NCI-H345 treated with DMSO at 0.1 percent for 48 hours (cell line): ENCODE measurements at regions not wholly inside any gene's neighbourhood (a gene's known extent, or its start where the extent isn't known, plus 50 kb on each side); places are given as distances from the start of the nearest gene placed in this dataset.

Source experiments
- DNase-seq: peaks from one replicate; lab custom pipeline; 2025; ENCODE audit not compliant: unreplicated experiment; lab: John Stamatoyannopoulos, UW

DNA sequence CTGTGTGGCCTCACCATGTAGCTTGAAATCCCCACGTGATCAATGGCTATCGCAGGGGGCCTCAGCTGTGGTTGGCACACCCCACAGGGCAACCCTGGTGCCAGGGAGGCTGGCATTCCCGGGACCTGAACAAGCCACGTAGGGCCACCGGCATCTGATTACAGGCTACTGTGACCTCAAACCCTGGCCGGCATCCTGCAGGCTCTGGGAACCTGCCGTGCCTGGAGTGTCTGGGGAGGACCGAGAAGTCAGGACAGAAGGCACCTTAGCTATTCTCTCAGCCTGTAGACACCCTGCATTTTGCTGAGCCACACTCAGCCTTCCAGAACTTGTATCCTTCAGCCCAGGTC, 213.0 kb downstream of the GLI2 start:
- no peak for DNase-seq

DNA sequence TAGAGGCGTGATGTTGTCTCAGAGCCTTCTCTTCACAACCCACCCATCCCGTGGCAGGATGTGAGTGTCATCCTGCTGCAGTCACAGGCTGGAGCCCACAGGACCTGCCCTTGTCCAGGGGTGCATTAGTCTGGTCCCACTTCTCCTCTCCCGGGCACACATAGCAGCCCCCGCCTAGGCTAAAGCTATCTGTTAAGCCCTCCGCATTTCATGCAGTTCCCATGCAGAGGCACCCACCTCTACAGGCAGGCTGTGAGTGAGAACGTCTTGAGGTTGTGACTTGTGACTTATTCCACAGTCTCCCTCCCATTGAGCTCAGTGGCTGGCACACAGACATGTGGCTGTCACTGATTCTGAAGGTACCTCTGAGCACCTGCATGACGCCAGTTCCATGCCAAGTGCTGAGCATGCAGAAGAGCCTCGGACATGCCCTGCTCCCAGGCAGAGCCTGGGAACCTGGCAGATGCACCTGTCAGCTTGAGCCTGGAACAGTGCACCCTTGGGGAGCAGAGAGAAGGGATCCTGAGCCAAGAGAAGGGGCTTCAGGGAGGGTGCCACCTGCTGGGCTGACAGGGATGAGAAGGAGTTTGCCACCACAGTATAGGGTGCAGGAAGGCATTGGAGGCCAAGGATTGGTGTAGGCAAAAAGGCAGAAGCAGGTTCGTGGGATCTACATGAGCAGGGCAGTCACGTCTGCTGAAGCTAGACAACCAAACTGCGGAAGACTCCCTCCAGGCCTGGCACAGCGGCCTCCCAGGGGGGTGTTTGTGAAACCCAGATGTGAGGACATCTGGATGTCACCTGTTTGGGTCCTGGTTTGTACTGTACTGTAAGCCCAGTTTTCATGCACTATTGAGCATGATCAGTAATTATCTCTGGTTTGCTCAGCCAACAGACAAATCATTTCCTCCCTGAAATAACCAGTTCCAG, 213.6 kb downstream of the GLI2 start:
- peak; percentile 45 for DNase-seq

DNA sequence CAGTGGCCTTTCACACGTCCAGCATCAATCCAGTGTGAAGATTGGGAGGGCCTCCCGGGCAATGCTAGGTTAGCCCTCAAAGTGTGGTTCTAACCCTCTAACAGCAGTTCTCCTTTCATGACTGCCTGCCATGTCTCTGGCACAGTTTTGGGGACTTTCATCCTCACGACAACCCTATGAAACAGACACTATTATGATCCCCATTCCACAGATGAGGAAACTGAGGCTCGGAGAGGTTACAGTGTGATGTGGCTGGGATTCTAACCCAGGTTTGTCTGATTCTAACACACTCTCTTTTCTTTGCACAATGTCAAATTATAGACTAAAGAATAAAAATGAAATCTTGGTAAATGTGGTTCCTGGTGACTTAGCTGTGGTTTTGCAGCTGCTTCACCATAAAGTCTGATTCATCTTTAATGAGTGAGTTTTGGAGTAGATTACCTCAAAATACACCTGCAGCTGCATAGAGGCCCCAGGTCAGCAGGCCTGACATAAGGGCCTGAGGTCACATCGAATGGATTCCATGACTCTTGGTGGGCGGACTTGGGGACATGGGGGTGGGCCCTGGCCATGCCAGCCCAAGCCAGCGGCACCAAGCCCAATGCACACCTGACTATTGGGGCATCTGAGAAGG, 214.4 kb downstream of the GLI2 start:
- no peak for DNase-seq

DNA sequence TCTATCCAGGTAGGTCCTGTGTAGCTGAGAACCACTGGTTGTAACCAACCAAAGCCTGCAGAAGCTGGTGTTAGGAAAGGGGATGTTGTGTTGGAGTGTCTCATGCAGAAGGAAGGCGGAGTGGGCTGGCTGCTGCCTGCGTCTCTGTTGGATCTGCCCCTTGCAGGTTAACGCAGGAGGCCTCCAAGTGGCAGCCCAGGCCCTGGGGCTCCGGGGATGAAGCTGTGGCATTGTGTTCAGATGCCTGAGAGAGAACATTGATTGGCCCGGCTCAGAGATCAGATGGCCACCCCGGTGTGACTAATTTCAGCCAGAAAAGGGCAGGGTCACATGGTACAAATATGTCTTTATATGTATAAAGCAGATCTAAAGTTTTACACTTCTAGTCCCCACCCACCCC, 216.0 kb downstream of the GLI2 start:
- DNase-seq, result no peak

DNA sequence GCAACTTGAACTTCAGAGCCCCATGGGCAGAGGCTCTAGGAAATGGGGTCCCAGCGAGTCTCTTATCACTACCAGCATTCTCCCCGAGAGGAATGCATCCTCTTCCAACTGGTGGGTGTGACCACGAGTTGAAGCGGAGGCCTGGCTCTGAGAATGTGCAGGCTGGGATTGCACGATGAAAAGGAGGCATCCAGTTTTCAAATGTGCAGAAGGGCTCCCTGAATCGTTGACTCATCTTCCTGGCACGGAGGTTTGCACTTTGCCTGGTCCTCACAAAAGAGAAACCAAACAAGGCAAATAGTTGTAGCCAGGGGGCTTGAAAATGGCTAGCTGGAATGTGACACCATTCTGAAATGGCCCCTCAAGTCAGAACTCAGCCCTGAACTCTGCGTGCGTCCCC, 216.7 kb downstream of the GLI2 start:
- DNase-seq, result no peak

DNA sequence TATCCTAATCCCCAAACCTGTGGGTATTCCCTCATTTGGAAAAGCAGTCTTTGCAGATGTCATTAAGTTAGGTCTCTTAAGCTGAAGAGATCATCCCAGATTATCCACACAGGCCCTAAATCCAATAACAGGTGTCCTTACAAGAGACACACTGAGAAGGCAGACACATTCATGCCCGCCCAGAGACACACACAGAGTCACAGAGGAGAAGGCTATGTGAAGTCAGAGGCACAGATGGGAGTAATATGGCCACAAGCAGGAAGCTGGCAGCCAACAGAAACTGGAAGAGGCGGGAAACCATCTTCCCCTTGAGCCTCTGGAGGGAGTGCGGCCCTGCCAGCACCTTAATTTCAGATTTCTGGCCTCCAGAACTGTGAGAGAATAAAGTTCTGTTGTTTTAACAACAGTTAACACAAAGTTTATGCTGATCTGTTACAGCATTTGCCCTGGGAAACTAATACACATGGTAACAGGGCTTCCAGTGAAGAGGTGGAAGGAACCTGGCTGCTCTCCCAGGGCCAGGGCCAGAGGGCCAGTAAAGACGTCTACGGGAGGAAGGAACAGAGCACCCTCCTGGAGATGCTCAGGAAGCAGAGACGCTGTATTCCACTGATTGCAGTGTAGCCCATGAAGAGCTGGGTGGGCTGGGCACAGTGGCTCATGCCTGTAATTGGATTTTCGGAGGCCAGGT, 217.5 kb downstream of the GLI2 start:
- DNase-seq, result no peak

DNA sequence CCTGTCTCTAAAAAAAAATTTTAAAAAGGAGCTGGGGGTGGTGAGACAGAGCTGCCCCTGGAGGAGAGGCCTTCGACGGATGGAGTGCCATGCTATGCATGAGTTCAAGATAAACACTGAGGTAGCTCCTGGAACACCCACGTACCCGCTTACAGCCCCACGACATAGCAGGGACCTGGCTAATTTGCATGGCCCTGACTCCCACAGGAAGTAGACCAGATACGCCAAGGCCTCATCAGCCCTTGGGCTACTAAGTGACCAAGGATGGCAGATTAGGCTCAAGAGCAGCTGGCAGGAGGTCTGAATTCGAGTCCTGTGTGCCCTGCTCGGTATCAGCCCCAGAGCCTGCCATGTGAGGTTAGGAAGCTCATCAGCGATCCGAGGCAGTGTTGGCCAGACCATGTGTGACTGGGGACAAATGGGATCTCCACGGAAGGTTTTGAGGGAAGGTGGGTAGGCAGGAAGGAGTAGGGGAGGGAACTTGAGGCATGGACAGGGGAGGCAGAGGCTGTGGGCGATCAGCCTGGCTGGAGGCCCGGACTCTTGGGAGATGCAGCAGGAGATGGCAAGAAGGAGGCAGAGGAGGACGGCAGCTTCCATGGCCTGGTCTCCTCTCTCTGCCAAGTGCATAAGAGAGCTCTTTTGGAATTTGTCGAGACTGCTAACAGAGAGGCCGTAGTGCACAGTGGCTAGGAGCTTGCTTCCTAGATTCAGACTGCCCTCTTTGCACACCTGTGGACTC, 218.3 kb downstream of the GLI2 start:
- DNase-seq, result no peak

DNA sequence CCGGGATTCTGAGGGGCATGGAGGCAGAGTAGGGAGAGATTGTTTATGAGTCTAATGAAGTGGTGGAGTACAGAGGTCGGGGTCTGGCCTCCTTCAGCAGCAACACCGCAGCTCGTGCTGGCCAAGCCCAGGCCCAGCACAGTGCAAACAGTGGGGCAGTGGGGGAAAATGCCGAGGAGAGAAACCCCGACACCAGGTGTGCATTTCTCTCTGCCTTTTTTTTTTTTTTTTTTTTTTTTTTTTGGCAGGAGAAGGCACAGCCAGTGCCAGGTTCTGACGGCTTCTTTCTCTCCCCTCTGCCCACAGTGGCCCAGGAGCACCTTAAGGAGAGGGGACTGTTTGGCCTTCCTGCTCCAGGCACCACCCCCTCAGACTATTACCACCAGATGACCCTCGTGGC, 219.3 kb downstream of the GLI2 start:
- DNase-seq, result no peak

DNA sequence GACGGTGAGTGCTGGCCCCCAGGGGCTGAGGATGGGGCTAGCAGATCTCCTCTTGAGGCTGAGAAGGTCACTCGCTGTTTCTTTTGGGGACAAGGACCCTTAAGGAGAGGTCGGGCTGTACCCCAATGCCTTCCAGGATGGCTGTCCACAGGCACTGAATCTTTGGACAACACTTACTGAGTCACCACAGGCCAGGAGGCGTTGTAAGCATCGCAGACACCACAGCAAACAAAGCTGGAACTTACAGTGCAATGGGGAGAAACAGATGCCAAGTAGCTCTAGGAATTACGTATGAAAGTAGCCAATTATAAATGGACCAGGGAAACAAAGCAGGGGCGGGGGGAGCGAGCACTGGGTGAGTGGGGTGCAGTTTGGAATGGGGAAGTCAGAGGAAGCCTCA, 219.8 kb downstream of the GLI2 start:
- no peak for DNase-seq

DNA sequence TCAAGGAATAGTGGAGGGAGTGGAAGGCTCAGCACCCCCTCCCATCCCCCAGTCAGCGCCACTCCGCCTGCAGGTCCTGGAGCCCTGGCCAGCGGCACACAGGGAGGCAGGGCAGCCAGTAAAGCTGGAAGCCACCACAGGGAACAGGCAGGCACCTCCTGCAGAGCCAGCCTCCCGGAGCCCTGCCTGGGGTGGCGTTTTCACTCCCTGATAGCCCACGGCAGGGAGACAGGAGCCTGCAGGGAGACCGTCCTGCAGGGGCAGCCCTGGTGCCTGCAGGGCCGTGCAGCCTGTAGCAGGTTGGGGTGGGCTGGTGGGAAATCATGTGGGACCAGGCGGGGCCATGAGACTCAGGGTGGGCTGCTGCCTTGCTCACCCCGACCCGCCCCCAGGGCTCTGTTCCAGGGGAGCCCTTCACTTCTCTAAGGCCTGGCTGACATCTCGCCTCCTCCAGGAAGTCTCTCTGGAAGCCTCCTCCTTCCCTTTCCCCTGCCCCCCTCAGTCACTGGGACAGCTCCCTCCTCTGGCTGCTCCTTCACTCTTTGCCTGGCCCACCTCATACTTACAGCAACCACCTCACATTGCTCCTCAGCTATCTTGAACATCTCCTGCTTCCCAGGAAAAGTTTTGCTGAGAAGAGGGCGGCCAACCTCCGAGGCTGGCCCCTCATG, 221.0 kb downstream of the GLI2 start:
- no peak for DNase-seq

DNA sequence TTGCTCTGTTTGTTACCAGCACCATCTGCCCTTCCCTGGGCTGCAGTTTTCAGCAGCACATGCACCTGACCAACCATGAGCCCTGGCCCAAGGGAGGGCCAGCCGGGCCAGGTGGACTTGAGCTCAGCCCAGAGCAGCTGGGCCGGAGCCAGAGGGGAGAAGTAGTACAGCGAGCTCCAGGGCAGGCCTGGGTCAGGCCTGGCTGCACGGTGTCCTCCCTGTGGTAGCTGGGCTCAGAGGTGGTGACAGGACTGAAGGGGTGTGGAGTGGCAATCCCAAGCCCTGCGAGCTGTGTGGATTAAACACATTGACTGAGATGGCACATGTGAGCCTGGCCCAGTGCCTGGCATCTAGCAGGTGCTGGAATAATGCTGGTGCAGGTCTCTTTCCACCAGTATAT, 222.2 kb downstream of the GLI2 start:
- no peak for DNase-seq

DNA sequence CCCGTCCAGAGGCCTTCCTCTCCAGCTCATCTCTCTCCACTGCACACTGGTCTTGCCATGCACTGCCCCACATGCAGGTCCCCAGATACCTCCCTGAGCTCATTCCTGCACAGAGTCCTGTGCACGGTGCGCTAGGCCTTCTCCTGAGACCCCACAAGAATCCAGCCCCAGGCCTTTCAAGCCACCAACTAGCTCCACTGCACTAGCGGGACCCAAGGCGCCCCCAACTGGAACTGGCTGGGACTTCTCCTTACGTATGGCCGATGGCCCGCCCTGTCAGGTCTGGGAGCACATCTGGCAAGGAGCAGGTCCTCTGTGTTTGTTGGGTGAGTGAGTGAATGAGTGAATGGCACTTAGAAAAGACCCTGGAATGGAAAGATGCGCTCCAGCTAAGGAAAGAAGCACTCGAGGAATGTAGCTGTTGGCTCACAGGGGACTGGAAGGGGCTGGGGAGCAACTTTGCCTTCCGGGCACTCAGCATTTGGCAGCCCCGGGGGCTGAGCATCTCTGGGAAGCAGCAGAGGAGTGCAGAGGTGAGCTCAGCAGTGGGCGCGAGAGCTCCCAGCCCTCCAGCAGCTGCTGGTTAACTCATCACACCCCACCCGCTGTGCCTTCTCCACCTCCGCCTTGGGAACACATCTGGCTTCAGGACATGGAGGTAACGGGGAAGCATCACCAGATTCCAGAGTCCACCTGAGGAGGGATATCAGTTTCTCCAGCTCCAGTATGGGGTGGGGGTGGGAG, 223.1 kb downstream of the GLI2 start:
- no peak for DNase-seq

DNA sequence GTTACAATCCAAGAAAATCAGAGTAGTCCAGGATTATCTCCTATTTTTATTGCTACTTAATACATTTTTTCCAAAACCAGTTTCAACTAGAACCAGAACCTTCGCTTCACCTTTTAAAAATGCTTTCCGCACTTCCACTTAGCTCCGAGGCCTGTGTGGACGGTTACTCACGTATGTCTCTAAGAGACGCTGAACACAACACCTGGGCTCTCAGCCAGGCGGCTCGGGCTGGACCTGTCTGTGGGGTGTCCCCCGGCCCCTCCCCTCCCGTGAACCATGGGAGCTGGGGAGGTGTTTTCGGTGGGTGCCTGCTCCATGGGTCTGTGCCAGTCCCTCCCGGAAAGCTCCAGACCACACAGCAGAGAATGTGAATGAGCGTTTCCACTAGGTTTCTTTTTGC, 223.8 kb downstream of the GLI2 start:
- no peak for DNase-seq

DNA sequence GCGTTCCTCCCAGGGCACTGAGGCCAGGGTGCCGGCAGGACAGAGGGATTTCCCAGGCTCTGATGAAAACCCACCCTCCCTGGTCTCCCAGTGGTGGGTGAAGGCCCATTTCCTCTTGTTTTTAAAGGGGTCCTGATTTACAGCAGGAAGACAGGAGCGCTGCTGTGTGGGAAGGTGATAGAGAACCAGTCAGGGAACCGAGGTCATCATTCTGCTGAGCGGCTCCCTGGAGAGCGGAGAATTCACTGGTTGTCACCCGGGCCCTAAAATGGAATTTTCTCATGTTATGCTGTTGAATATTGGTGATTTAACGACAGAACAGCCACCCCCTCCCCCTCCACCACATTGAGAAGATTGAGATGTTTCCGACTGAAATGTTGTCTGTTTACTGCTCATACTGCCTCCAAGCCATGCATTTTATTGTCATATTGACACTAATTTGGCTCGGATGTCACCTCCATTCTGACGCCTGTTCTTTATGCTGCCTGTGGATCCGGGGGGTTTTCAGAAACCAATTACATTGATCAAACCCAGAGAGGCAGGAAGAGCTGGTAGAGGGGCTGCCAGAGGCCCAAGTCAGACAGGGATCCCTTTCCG, 225.2 kb downstream of the GLI2 start:
- no peak for DNase-seq

DNA sequence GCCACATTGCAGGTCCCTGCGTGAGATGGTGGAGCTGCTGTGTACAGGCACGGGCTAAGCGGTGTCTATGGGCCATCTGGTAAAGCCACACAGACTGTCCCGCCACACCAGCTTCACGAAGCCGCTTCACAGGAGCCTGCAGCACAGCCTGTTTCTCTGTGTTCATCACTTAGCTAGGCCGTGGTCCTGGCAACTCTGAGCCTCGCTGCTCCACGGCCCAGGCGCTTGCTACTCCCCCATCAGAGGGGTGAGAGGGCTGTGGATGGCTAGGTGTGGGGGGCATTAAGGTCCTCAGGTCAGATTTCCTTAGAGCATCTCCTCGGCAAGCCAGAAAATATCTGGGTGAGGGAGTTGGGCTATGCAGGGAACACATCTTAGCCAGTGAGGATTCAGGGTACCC, 225.7 kb downstream of the GLI2 start:
- DNase-seq, result no peak

DNA sequence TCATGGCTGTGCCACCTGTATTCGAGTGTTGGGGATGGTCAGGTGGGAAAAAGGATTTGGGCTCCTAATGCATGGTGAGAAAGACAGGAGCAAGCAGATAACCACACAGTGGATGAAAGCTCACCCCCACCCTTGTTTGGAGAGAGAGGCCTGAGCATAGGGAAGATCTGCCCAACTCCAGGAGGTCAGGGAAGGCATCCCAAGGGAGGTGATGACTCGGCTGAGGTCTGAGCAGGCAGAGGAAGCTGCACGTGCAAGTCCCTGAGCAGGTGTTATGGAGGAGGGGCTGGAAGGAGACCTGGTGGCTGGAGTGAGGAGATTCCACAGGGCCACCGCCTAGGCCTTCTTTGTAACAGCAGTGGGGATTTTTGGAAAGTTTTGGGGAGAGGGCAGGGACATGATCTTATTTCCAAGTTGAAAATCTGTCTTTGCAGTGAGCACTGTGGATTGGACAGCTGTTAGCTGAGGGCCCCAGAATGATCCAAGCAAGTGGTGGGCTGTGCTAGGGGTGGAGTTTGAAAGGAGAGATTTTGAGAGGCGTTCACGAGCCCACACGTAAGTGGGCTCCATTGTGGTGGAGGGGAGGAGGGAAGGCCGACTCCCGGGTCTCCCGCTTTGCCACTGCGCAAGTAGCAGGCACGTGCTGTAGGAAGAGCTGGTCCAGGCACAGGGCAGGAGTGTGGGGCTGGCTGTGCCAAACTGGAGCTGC, 228.5 kb downstream of the GLI2 start:
- DNase-seq, result no peak

DNA sequence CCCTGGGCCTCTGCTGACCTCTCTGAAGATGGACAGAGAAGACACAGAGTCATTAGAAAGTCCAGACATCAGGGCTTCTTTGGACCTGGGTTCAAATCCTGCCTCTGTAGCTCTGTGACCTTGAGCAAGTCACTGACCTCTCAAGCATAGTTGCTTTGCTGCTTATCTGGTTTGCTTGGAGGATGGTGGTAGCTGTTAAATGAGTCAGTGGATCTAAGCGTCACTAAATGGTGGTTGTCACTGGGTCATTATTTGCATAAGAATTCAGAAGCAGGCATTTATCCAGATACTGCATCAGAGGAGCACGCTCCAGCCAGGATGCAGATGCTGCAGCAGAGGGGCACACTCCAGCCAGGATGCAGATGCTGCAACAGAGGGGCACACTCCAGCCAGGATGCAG, 229.2 kb downstream of the GLI2 start:
- DNase-seq, result no peak

DNA sequence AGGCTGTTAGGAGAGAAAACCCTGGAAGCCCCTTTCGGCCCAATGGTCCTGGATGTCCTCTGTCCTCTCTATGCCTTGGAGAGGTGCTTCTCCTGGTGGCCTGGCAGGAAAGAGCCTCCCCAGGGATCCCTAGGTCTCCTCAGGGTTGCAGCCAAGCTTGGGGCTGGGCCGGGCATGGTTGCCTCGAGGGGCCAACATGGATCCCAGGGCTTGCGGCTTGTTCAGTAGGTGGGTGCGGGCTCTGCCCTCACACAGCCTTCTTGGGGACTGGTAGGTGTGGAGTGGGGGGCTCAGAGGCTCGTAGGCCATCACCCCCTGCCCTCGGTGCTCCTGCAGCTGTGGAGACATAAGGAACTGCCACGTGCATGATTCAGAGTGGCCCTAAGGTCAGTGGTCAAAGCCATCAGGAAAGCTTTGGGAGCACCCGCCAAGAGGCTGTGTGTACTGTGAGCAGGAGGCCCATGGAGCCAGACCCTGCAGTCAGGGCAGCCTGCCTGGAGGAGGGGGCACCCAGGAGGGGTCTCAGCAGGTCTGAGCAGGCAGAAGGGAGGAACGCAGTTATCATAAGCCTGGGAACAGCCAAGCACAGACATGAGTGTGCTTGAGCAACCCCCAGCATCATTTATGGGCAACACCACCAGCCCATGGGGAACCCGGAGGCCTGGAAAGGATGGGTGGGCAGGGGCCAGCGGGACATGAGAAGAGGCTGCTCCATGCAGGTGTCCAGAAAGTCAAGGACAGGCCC, 231.0 kb downstream of the GLI2 start:
- no peak for DNase-seq
